ENCODE measurements at regions not wholly inside any gene's neighbourhood (a gene's known extent, or its start where the extent isn't known, plus 50 kb on each side); places are given as distances from the start of the nearest gene placed in this dataset.

GRCh38 chr17:77616254-77616731, 342.2 kb upstream of the TNRC6C start:
- TF ChIP-seq FOXP2 (optimal IDR thresholded peaks at IDR 0.05; ENCODE audit: borderline replicate concordance, extremely low read depth, extremely low read length, insufficient read depth) (no peak), POLR2AphosphoS5 (IDR thresholded peaks at IDR 0.05; ENCODE audit: low read depth, low read length) (no peak), TAF1 (IDR thresholded peaks at IDR 0.05; ENCODE audit: borderline replicate concordance, insufficient read depth, low read length) (no peak)

Measured in PFSK-1 (cell line).